IMR-90 (cell line): ENCODE measurements at regions not wholly inside any gene's neighbourhood (a gene's known extent, or its start where the extent isn't known, plus 50 kb on each side); places are given as distances from the start of the nearest gene placed in this dataset.

Experiments used
- ATAC-seq: fragments of 200-7000 bp; cut with Tn5 transposase; 2 replicates; pipeline ENCODE4 v1.9.1; 2020; ENCODE audit warnings: low read depth, mild to moderate bottlenecking, moderate library complexity
- BruUV-seq: library from RNA; stranded (reverse); fragments of 400-500 nt; replicated peaks from 2 replicates; lab custom pipeline; 2021; lab: Mats Ljungman, UMichigan
- CTCF ChIA-PET: fragments of 300-600 bp; formaldehyde crosslinking; extraction: SDS; loops from one replicate; lab custom pipeline; 2021; ENCODE audit warnings: antibody characterized with exemption; lab: Yijun Ruan, JAX
- POLR2A ChIA-PET: fragments of 300-600 bp; sonication (Branson Sonifier 250); formaldehyde crosslinking; loops from one replicate; lab custom pipeline; 2022; ENCODE audit warnings: antibody characterized with exemption; ENCODE audit not compliant: unreplicated experiment; lab: Charles Lee
- DNase-seq: peaks from one replicate; pipeline ENCODE4 v3.0.0; 2013
- H2AFZ ChIP-seq: replicated peaks from 2 replicates; pipeline ENCODE3; 2013; ENCODE audit warnings: low read length, mild to moderate bottlenecking; ENCODE audit not compliant: poor library complexity
- H2AK5ac ChIP-seq: 2 replicates; pipeline ENCODE4 v1.6.1; 2013; ENCODE audit warnings: low read depth, low read length, inconsistent platforms
- H2AK9ac ChIP-seq: replicated peaks from 2 replicates; pipeline ENCODE3; 2013; ENCODE audit warnings: mild to moderate bottlenecking, low read depth, low read length, moderate library complexity; ENCODE audit not compliant: poor library complexity
- H2BK120ac ChIP-seq: 2 replicates; pipeline ENCODE4 v1.6.1; 2013; ENCODE audit warnings: low read depth, low read length, inconsistent platforms
- H2BK15ac ChIP-seq: 3 replicates; pipeline ENCODE4 v1.6.1; 2013; ENCODE audit warnings: low read depth, low read length, inconsistent platforms
- H2BK20ac ChIP-seq: 2 replicates; pipeline ENCODE4 v1.6.1; 2013; ENCODE audit warnings: low read depth, mild to moderate bottlenecking, inconsistent platforms, low read length, moderate library complexity
- H2BK5ac ChIP-seq: 2 replicates; pipeline ENCODE4 v1.6.1; 2013; ENCODE audit warnings: mild to moderate bottlenecking, low read depth, low read length, inconsistent platforms; ENCODE audit not compliant: poor library complexity, severe bottlenecking
- H3K14ac ChIP-seq: replicated peaks from 2 replicates; pipeline ENCODE4 v1.6.1; 2013; ENCODE audit warnings: low read depth, low read length, inconsistent platforms
- H3K18ac ChIP-seq: 2 replicates; pipeline ENCODE4 v1.6.1; 2013; ENCODE audit warnings: low read depth, low read length, control low read depth
- H3K23ac ChIP-seq: 2 replicates; pipeline ENCODE4 v1.6.1; 2013; ENCODE audit warnings: low read depth, low read length, inconsistent platforms
- H3K27ac ChIP-seq: 2 replicates; pipeline ENCODE4 v1.5.1; 2013; ENCODE audit warnings: mild to moderate bottlenecking, control low read depth, low read length; ENCODE audit not compliant: insufficient read depth
- H3K27me3 ChIP-seq: 2 replicates; pipeline ENCODE4 v1.6.1; 2013; ENCODE audit warnings: low read length; ENCODE audit not compliant: control insufficient read depth, insufficient read depth
- H3K36me3 ChIP-seq: 2 replicates; pipeline ENCODE4 v1.6.1; 2013; ENCODE audit warnings: low read length, mixed read lengths; ENCODE audit not compliant: control insufficient read depth, insufficient read depth
- H3K4ac ChIP-seq: 2 replicates; pipeline ENCODE4 v1.6.1; 2013; ENCODE audit warnings: low read depth, low read length, inconsistent platforms
- H3K4me1 ChIP-seq: 2 replicates; pipeline ENCODE4 v1.6.1; 2013; ENCODE audit warnings: low read length, mixed read lengths; ENCODE audit not compliant: control insufficient read depth, insufficient read depth
- H3K4me2 ChIP-seq: 2 replicates; pipeline ENCODE4 v1.6.1; 2013; ENCODE audit warnings: low read depth, mild to moderate bottlenecking, control low read depth, low read length, moderate library complexity
- H3K4me3 ChIP-seq: 2 replicates; pipeline ENCODE4 v1.5.1; 2013; ENCODE audit warnings: low read depth, mild to moderate bottlenecking, control low read depth, low read length, moderate library complexity; ENCODE audit not compliant: insufficient read depth
- H3K56ac ChIP-seq: 2 replicates; pipeline ENCODE4 v1.6.1; 2013; ENCODE audit warnings: low read length, inconsistent platforms; ENCODE audit not compliant: insufficient read depth; ENCODE audit errors: extremely low read depth
- H3K79me1 ChIP-seq, 2 experiments: 2 replicates each; pipeline ENCODE4 v1.6.1; 2013; ENCODE audit warnings: low read length in 2 of 2, inconsistent platforms in 1 of 2, low read depth in 1 of 2
- H3K9ac ChIP-seq: 2 replicates; pipeline ENCODE4 v1.6.1; 2013; ENCODE audit warnings: low read depth, low read length, control low read depth
- H3K9me1 ChIP-seq: 2 replicates; pipeline ENCODE4 v1.6.1; 2013; ENCODE audit warnings: low read length, inconsistent platforms; ENCODE audit not compliant: insufficient read depth
- H3K9me3 ChIP-seq: 2 replicates; pipeline ENCODE4 v1.6.1; 2013; ENCODE audit warnings: low read length; ENCODE audit not compliant: control insufficient read depth, insufficient read depth
- H4K20me1 ChIP-seq: 2 replicates; pipeline ENCODE4 v1.6.1; 2013; ENCODE audit warnings: low read length, inconsistent platforms; ENCODE audit not compliant: insufficient read depth
- H4K5ac ChIP-seq: 2 replicates; pipeline ENCODE4 v1.6.1; 2013; ENCODE audit warnings: mild to moderate bottlenecking, low read depth, low read length, control low read depth
- H4K8ac ChIP-seq, 2 experiments: 2 replicates each; pipeline ENCODE4 v1.6.1; 2013; ENCODE audit warnings: low read depth in 2 of 2, low read length in 2 of 2, control low read depth in 1 of 2, inconsistent platforms in 1 of 2
- H4K91ac ChIP-seq: 2 replicates; pipeline ENCODE4 v1.6.1; 2013; ENCODE audit warnings: low read depth, low read length, inconsistent platforms; ENCODE audit not compliant: insufficient read depth
- CHD1 ChIP-seq: IDR thresholded peaks from 2 replicates; pipeline ENCODE4 v1.6.1; 2012; ENCODE audit warnings: low read depth, low read length, improper control_type of control experiment
- WGBS, 2 experiments: methylation state at CpG; one replicate each; pipeline versions ENCODE4 v1.1.5 to v1.1.7; 2013; ENCODE audit warnings: missing lambda C conversion rate in 2 of 2; ENCODE audit not compliant: insufficient read length in 1 of 2; ENCODE audit errors: extremely low coverage in 2 of 2; 5-methylcytosine and 5-hydroxymethylcytosine counted together
- dilution Hi-C: fragments of 300-500 bp; cut with HindIII; formaldehyde crosslinking; loops from one replicate; pipeline ENCODE4 v1.14.3; 2018; ENCODE audit warnings: low sequenced_read_pairs; ENCODE audit not compliant: unreplicated experiment
- in situ Hi-C: fragments of 300-500 bp; cut with MboI; formaldehyde crosslinking; loops from 3 replicates; pipeline ENCODE4 v1.14.3; 2019; ENCODE audit warnings: low sequenced_read_pairs, inconsistent platforms, mixed read lengths
- intact Hi-C: fragments of 100-400 bp; cut with micrococcal nuclease; formaldehyde crosslinking; loops from 2 replicates; pipeline ENCODE4 v1.10.0; 2022

DNA sequence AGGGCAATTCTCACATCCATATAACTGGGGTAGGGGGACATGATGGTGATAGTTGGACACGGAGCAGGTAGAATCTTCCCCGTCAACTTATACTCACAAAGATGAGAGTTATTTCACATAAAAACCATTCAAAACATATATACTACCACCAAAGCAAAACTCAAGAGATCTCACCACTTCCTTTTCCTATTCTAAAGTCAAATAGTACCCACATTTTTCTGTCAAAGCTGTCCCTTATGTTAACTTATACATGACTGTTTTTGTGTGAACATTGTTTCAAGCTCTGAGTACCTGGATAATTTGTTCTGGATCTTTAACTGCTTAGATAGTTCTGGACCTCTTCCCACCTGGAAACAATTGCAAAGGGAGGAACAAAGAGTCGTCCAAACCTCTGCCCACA lies 95.5 kb upstream of the MAN2A1 start:
- POLR2A ChIA-PET = no interaction called here
- Histone ChIP-seq H3K27ac (no peak overlapping the region), H3K4me2 (no peak overlapping the region), H2AFZ (no peak overlapping the region), H3K79me1 (no peaks in the 10 kb centered on the region), H4K20me1 (no peaks in the 10 kb centered on the region), H2AK9ac (no peak overlapping the region), H2BK120ac (no peak overlapping the region), H3K9ac (no peak overlapping the region), H3K9me3 (no peaks in the 10 kb centered on the region), H3K4ac (no peak overlapping the region), H3K4me1 (no peaks in the 10 kb centered on the region), H4K5ac (no peak overlapping the region), H3K9me1 (no peaks in the 10 kb centered on the region), H2BK20ac (no peak overlapping the region), H3K18ac (no peak overlapping the region), H3K4me3 (no peak overlapping the region), H3K14ac (no peak overlapping the region), H3K56ac (no peak overlapping the region), H3K23ac (no peak overlapping the region), H4K91ac (no peak overlapping the region), H3K36me3 (no peaks in the 10 kb centered on the region), H2BK15ac (no peak overlapping the region), H4K8ac (no peak overlapping the region), H2BK5ac (no peak overlapping the region), H2AK5ac (no peak overlapping the region), H3K27me3 (no peaks in the 10 kb centered on the region)
- intact Hi-C loops (no loop called here), dilution Hi-C loops (no loop called here), in situ Hi-C loops (no loop called here)
- WGBS, 2 experiments = 40% methylated on average over 1 of the region's 3 CpGs; no CpG with 5 or more reads in 1 of the 2 experiments
- ATAC-seq (no peak), DNase-seq (no peak)
- TF ChIP-seq CHD1 = no peak
- no TSS peak for BruUV-seq
- CTCF ChIA-PET = no interaction called here
